OCI-LY3 (cell line): ENCODE measurements at regions not wholly inside any gene's neighbourhood (a gene's known extent, or its start where the extent isn't known, plus 50 kb on each side); places are given as distances from the start of the nearest gene placed in this dataset.

Source experiments
- CTCF ChIP-seq: fragments of 200-600, 300-600 bp; sonication (generic); IDR thresholded peaks from 2 replicates; pipeline ENCODE4 v1.5.1; 2014; ENCODE audit warnings: antibody characterized with exemption, low read length, low read depth
- EZH2phosphoT487 ChIP-seq: fragments of 200-600 bp; shearing (Covaris generic); IDR thresholded peaks from 2 replicates; pipeline ENCODE4 v1.6.1; 2018; ENCODE audit warnings: antibody characterized with exemption, mixed run types, low read depth

GRCh38 chr6:54503144-54503543 is 194.9 kb downstream of the TINAG start:
- TF ChIP-seq CTCF, result no peak
- no peak for TF ChIP-seq EZH2phosphoT487
